HG03521 (cell line): ENCODE measurements at regions not wholly inside any gene's neighbourhood (a gene's known extent, or its start where the extent isn't known, plus 50 kb on each side); places are given as distances from the start of the nearest gene placed in this dataset.

Experiments
- ATAC-seq: cut with Tn5 transposase; IDR thresholded peaks from one replicate; pipeline ENCODE4 v1.9.1; 2021; ENCODE audit warnings: mild to moderate bottlenecking, moderate library complexity; ENCODE audit not compliant: unreplicated experiment

GRCh38 chr5:124341066-124341858 lies 405.2 kb downstream of the ZNF608 start:
- ATAC-seq, result no peak

GRCh38 chr5:124337996-124338395 lies 408.4 kb downstream of the ZNF608 start:
- ATAC-seq, result no peak

- ATAC-seq, result no peak
Measured at GRCh38 chr5:124333298-124333979, 413.0 kb downstream of the ZNF608 start.

GRCh38 chr5:124332273-124332672 lies 414.2 kb downstream of the ZNF608 start:
- ATAC-seq, result no peak

GRCh38 chr5:124330595-124331220 lies 415.7 kb downstream of the ZNF608 start:
- no peak for ATAC-seq

- no peak for ATAC-seq
Measured at GRCh38 chr5:124328201-124328600, 418.2 kb downstream of the ZNF608 start.

- ATAC-seq, result no peak
Measured at GRCh38 chr5:124318661-124319060, 427.8 kb downstream of the ZNF608 start.

- no peak for ATAC-seq
Measured at GRCh38 chr5:124317451-124317850, 429.0 kb downstream of the ZNF608 start.

- ATAC-seq, result no peak
Measured at GRCh38 chr5:124315741-124316415, 430.6 kb downstream of the ZNF608 start.

GRCh38 chr5:124310453-124310852 lies 436.0 kb downstream of the ZNF608 start:
- no peak for ATAC-seq

GRCh38 chr5:124309241-124309980 lies 437.0 kb downstream of the ZNF608 start:
- ATAC-seq, result no peak

- ATAC-seq, result no peak
Measured at GRCh38 chr5:124303366-124303765, 443.1 kb downstream of the ZNF608 start.

- no peak for ATAC-seq
Measured at GRCh38 chr5:124302533-124302932, 443.9 kb downstream of the ZNF608 start.

- ATAC-seq, result no peak
Measured at GRCh38 chr5:124301850-124302249, 444.6 kb downstream of the ZNF608 start.

- no peak for ATAC-seq
Measured at GRCh38 chr5:124300815-124301621, 445.4 kb downstream of the ZNF608 start.

- no peak for ATAC-seq
Measured at GRCh38 chr5:124297826-124298225, 448.6 kb downstream of the ZNF608 start.

GRCh38 chr5:124292322-124292855 lies 454.1 kb downstream of the ZNF608 start:
- no peak for ATAC-seq

GRCh38 chr5:124289641-124290311 lies 456.7 kb downstream of the ZNF608 start:
- ATAC-seq, result no peak

GRCh38 chr5:124289130-124289529 lies 457.3 kb downstream of the ZNF608 start:
- ATAC-seq, result no peak
